ENCODE measurements at regions not wholly inside any gene's neighbourhood (a gene's known extent, or its start where the extent isn't known, plus 50 kb on each side); places are given as distances from the start of the nearest gene placed in this dataset.

DNA sequence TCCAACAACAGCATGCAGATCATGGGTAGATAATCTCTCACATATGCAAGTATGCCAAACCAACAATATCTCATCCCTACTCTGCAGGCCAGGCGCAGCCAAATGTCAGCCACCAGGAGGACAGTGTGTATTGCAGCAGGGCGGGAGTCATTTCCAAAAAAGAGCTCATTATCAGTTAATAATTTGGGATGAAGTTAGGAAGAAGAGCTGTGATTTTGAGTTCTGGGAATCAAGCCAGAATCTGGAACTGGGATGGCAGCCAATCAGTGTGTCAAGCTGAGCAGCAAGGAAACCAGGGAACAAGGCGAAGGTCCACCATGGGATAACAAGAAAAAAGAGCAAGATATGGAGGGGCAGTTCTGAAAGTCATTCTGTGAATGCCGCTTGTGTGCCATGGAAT is 88.2 kb upstream of the CAMK2D start:
- no peak overlapping the region for H3K4me3 ChIP-seq (ENCODE audit: low read depth, low read length)
- POLR2A ChIA-PET: no interaction called here
- no peak for DNase-seq (ENCODE audit: low read depth, low spot score)
- CTCF ChIA-PET: interaction anchor here (0.6 kb wide), 1 partner anchor 16 kb away, joined by 3 read pairs; no protein-coding TSS in a partner anchor
- TF ChIP-seq CTCF (IDR thresholded peaks at IDR 0.05; ENCODE audit: insufficient read depth, low read length, missing control alignments): no peak

DNA sequence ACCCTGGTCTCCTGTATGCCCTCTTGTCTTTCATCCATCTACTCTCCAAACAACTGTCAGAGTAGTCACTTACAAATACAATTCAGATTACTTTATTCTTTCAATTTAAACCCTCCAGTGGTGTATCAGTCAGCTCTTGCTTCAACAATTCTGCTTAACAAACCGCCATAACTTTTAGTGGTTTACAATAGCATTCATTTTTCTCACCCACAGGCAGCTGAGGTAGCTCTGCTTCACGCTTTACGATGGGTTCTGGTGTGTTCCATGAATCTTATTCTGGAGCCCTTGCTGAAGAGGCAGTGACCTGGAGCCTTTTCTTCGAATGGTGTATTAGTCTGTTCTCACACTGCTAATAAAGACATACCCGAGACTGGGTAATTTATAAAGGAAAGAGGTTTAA is 86.2 kb upstream of the CAMK2D start:
- TF ChIP-seq CTCF (IDR thresholded peaks at IDR 0.05; ENCODE audit: insufficient read depth, low read length, missing control alignments): no peak
- CTCF ChIA-PET: no interaction called here

GRCh38 chr4:113846433-113846832 is 84.9 kb upstream of the CAMK2D start:
- CTCF ChIA-PET: no interaction called here
- TF ChIP-seq CTCF (IDR thresholded peaks at IDR 0.05; ENCODE audit: insufficient read depth, low read length, missing control alignments): no peak
- POLR2A ChIA-PET: no interaction called here
- DNase-seq (ENCODE audit: low read depth, low spot score): no peak
- no peak overlapping the region for H3K4me3 ChIP-seq (ENCODE audit: low read depth, low read length)

More for the DNA sequence above, 86.2 kb upstream of the CAMK2D start:
- no peak overlapping the region for H3K4me3 ChIP-seq (ENCODE audit: low read depth, low read length)
- POLR2A ChIA-PET: no interaction called here
- no peak for DNase-seq (ENCODE audit: low read depth, low spot score)

- DNase-seq (ENCODE audit: low read depth, low spot score): no peak
- ChIA-PET CTCF (no interaction called here), POLR2A (no interaction called here)
- H3K4me3 ChIP-seq (ENCODE audit: low read depth, low read length): no peak overlapping the region
- no peak for TF ChIP-seq CTCF (IDR thresholded peaks at IDR 0.05; ENCODE audit: insufficient read depth, low read length, missing control alignments)
These were observed 83.6 kb upstream of the CAMK2D start for GRCh38 chr4:113845138-113845537.

GRCh38 chr4:113844369-113844768 is 82.8 kb upstream of the CAMK2D start:
- no peak overlapping the region for H3K4me3 ChIP-seq (ENCODE audit: low read depth, low read length)
- CTCF ChIA-PET: no interaction called here
- DNase-seq (ENCODE audit: low read depth, low spot score): no peak
- TF ChIP-seq CTCF (IDR thresholded peaks at IDR 0.05; ENCODE audit: insufficient read depth, low read length, missing control alignments): no peak
- POLR2A ChIA-PET: no interaction called here

- ChIA-PET POLR2A (no interaction called here), CTCF (interaction anchor here (1.4 kb wide), 1 partner anchor 20 kb away, joined by 4 read pairs; no protein-coding TSS in a partner anchor)
- no peak for TF ChIP-seq CTCF (IDR thresholded peaks at IDR 0.05; ENCODE audit: insufficient read depth, low read length, missing control alignments)
- H3K4me3 ChIP-seq (ENCODE audit: low read depth, low read length): no peak overlapping the region
- no peak for DNase-seq (ENCODE audit: low read depth, low spot score)
These were observed 79.3 kb upstream of the CAMK2D start for GRCh38 chr4:113840861-113841260.

Data from AG04449 (cell line).